Suprapubic skin (tissue), 4 donors: ENCODE measurements at regions not wholly inside any gene's neighbourhood (a gene's known extent, or its start where the extent isn't known, plus 50 kb on each side); places are given as distances from the start of the nearest gene placed in this dataset.

Source experiments
- DNase-seq, 2 donors: peaks; one replicate each; pipeline ENCODE4 v3.0.0-alpha.2; 2019; ENCODE audit warnings: low spot score in 2 of 2
- H3K27ac ChIP-seq: fragments of 200-600 bp; sonication (generic); one replicate; pipeline ENCODE4 v1.5.1; 2019
- H3K27me3 ChIP-seq: fragments of 200-600 bp; sonication (generic); one replicate; pipeline ENCODE4 v1.5.1; 2019
- H3K36me3 ChIP-seq: fragments of 200-600 bp; sonication (generic); one replicate; pipeline ENCODE4 v1.5.1; 2019
- H3K4me1 ChIP-seq: fragments of 200-600 bp; sonication (generic); one replicate; pipeline ENCODE4 v1.5.1; 2019
- H3K4me3 ChIP-seq: fragments of 200-600 bp; sonication (generic); one replicate; pipeline ENCODE4 v1.5.1; 2019; ENCODE audit warnings: mild to moderate bottlenecking
- H3K9me3 ChIP-seq: fragments of 200-600 bp; sonication (generic); one replicate; pipeline ENCODE4 v1.5.1; 2019
- EP300 ChIP-seq: sonication (generic); formaldehyde crosslinking; IDR thresholded peaks from one replicate; pipeline ENCODE4 v1.6.1; 2017; ENCODE audit warnings: antibody characterized with exemption
- POLR2A ChIP-seq, 2 donors: fragments of 450-650 bp; IDR thresholded peaks; one replicate each; pipeline ENCODE4 v1.6.1; 2017; ENCODE audit warnings: antibody characterized with exemption in 2 of 2, mild to moderate bottlenecking in 2 of 2, moderate library complexity in 2 of 2
- POLR2AphosphoS5 ChIP-seq, 3 donors: sonication (generic); formaldehyde crosslinking; IDR thresholded peaks; one replicate each; pipeline ENCODE4 v1.6.1; 2017; ENCODE audit warnings: antibody characterized with exemption in 3 of 3
- WGBS: methylation state at CpG from one replicate; pipeline ENCODE4 v1.1.5; 2018; 5-methylcytosine and 5-hydroxymethylcytosine counted together
- TF ChIP-seq, protein P1 (sequence below), 2 donors: fragments of 200-600 bp in 1 of 2; fragments of 450-650 bp in 1 of 2; sonication (generic) in 1 of 2; IDR thresholded peaks; one replicate each; pipeline ENCODE4 v1.5.1; 2016 to 2019; ENCODE audit warnings: antibody characterized with exemption in 2 of 2, mild to moderate bottlenecking in 1 of 2, moderate library complexity in 1 of 2

DNA sequence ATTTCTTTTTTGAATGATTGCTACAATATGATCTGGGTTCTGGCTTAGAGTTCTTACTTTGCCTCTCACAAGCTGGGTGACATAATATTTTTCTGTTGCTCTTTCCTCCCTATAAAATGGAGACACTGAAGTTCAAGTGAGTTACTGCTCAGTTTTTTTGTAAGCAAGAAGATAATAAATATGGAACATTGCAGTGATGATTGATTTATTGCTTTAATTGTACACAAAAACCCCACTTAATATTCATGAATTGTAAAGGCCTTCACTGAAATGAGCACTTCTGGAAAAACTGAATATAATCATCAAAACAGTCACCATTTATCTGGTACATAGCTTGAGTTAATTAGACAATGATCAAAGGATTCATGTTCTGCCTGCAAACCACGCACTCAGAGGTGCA is 71.8 kb upstream of the NAP1L1 start:
- H3K27me3 ChIP-seq: no peaks in the 10 kb centered on the region
- H3K36me3 ChIP-seq: no peaks in the 10 kb centered on the region
- no peak overlapping the region for H3K4me3 ChIP-seq
- H3K9me3 ChIP-seq: no peaks in the 10 kb centered on the region
- no peak for TF ChIP-seq POLR2AphosphoS5 (IDR thresholded peaks at IDR 0.05)
- TF ChIP-seq, protein P1, sequence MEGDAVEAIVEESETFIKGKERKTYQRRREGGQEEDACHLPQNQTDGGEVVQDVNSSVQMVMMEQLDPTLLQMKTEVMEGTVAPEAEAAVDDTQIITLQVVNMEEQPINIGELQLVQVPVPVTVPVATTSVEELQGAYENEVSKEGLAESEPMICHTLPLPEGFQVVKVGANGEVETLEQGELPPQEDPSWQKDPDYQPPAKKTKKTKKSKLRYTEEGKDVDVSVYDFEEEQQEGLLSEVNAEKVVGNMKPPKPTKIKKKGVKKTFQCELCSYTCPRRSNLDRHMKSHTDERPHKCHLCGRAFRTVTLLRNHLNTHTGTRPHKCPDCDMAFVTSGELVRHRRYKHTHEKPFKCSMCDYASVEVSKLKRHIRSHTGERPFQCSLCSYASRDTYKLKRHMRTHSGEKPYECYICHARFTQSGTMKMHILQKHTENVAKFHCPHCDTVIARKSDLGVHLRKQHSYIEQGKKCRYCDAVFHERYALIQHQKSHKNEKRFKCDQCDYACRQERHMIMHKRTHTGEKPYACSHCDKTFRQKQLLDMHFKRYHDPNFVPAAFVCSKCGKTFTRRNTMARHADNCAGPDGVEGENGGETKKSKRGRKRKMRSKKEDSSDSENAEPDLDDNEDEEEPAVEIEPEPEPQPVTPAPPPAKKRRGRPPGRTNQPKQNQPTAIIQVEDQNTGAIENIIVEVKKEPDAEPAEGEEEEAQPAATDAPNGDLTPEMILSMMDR (IDR thresholded peaks at IDR 0.05): no peak
- TF ChIP-seq EP300: no peak
- no peak for TF ChIP-seq POLR2A (IDR thresholded peaks at IDR 0.05)
- no peaks in the 10 kb centered on the region for H3K4me1 ChIP-seq
- WGBS: 89% methylated on average over 1 of the region's 1 CpG
- no peak for DNase-seq
- H3K27ac ChIP-seq: no peak overlapping the region

DNA sequence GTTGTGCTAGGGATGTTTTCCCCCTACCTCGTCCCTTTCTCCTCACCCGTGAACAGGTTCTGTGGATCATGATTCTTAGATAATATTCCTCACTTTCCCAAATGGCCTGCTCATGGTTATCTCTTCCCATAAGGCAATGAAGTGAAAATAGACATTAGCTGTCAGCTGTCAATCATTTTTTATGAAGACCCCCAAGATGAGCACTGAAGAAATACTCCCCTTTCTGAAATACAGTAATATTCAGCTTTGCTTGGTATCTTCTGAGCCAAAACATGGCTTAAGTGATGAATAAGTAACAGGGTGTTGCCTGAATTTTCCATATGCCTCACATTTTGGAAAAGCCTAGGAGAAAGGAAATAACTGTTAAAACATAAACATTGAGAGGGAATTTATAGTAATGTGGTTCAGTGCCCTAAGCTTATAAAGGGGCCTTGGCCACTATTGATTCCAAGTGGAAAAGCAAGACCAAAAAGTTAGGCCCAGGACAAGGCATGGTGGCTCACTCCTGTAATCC is 70.7 kb upstream of the NAP1L1 start:
- H3K27ac ChIP-seq: no peak overlapping the region
- H3K9me3 ChIP-seq: no peaks in the 10 kb centered on the region
- H3K4me3 ChIP-seq: no peak overlapping the region
- no peaks in the 10 kb centered on the region for H3K27me3 ChIP-seq
- DNase-seq: no peak
- H3K4me1 ChIP-seq: no peaks in the 10 kb centered on the region
- TF ChIP-seq POLR2A (IDR thresholded peaks at IDR 0.05) (no peak), POLR2AphosphoS5 (IDR thresholded peaks at IDR 0.05) (no peak), EP300 (no peak)
- TF ChIP-seq, protein P1 (IDR thresholded peaks at IDR 0.05): no peak
- 100% methylated on average over 2 of the region's 2 CpGs for WGBS
- no peaks in the 10 kb centered on the region for H3K36me3 ChIP-seq

DNA sequence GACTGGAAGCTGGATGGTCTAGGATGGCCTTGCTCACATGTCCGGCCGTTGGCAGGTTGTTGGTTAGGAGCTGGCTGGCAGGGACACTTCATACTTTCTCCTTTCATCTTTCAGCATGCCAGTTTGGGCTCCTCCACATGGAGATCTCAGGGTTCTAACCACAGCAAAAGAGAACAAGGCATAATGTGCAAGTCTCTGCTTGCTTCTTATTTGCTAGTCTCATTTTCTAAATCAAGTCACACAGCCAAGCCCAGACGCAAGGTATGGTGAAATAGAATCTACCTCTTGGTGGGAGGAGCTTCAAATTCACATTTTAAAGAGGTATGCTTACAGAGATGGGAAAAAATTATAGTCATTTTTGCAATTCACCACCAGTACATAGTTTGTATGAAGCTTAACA is 69.1 kb upstream of the NAP1L1 start:
- H3K4me1 ChIP-seq: no peaks in the 10 kb centered on the region
- no peaks in the 10 kb centered on the region for H3K9me3 ChIP-seq
- H3K4me3 ChIP-seq: no peak overlapping the region
- no peak for TF ChIP-seq EP300
- no peak for TF ChIP-seq POLR2AphosphoS5 (IDR thresholded peaks at IDR 0.05)
- TF ChIP-seq, protein P1 (IDR thresholded peaks at IDR 0.05): no peak
- TF ChIP-seq POLR2A (IDR thresholded peaks at IDR 0.05): no peak
- WGBS: 79% methylated on average over 3 of the region's 3 CpGs
- H3K36me3 ChIP-seq: no peaks in the 10 kb centered on the region
- H3K27me3 ChIP-seq: no peaks in the 10 kb centered on the region
- H3K27ac ChIP-seq: no peak overlapping the region
- DNase-seq: no peak

DNA sequence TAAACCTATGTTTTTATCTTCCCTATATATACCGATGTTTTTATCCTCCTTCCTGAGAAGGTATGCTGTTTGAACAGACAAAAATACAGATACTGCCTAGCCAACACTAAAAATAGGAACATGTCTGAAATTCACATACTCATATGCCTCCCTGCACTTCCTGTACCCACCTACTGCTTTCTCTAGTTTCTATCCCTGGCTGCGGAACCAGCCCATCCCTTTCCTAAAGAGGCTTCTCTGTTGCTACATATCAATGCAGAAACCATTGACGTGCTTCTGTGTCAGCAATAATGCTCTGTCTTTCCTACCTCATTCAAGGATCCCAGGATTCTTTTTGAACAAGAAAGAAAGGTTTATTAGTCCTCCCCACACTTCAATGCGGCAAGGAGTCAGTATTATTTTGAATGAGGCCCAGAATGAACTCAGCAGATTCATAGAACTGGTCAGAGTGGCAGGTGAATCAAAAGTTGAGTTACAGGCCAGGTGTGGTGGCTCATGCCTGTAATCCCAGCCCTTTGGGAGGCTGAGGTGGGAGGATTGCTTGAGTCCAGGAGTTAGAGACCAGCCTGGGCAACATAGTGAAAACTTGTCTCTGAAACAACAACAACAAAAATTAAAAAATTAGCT is 67.8 kb upstream of the NAP1L1 start:
- no peaks in the 10 kb centered on the region for H3K4me1 ChIP-seq
- H3K27me3 ChIP-seq: no peaks in the 10 kb centered on the region
- DNase-seq: no peak
- no peak overlapping the region for H3K27ac ChIP-seq
- H3K4me3 ChIP-seq: no peak overlapping the region
- H3K9me3 ChIP-seq: no peaks in the 10 kb centered on the region
- 72% methylated on average over 4 of the region's 4 CpGs for WGBS
- no peaks in the 10 kb centered on the region for H3K36me3 ChIP-seq
- TF ChIP-seq POLR2AphosphoS5 (IDR thresholded peaks at IDR 0.05) (no peak), EP300 (no peak), POLR2A (IDR thresholded peaks at IDR 0.05) (no peak)
- TF ChIP-seq, protein P1 (IDR thresholded peaks at IDR 0.05): no peak

DNA sequence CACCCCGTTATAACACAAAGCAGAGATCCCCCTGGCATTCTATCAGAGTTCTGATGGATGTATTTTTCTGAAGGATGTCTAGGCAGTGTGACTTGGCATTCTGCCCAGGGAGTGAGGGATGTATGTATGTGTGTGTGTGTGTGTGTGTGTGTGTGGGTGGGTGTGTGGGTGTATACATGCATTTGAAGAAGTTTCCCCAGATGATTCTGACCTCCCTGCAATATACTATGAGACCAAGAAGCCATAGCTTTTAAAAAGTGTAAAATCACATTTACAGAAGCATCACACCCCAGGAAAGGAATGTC is 59.7 kb upstream of the NAP1L1 start:
- TF ChIP-seq, protein P1 (IDR thresholded peaks at IDR 0.05): no peak
- TF ChIP-seq POLR2AphosphoS5 (IDR thresholded peaks at IDR 0.05): no peak
- TF ChIP-seq EP300: no peak
- no peak for TF ChIP-seq POLR2A (IDR thresholded peaks at IDR 0.05)
- no peak for DNase-seq
- Histone ChIP-seq H3K27me3 (no peaks in the 10 kb centered on the region), H3K4me1 (no peaks in the 10 kb centered on the region), H3K9me3 (no peaks in the 10 kb centered on the region), H3K4me3 (no peak overlapping the region), H3K36me3 (no peaks in the 10 kb centered on the region), H3K27ac (no peak overlapping the region)
- WGBS: 4% methylated on average over 1 of the region's 1 CpG
